ENCODE measurements at regions not wholly inside any gene's neighbourhood (a gene's known extent, or its start where the extent isn't known, plus 50 kb on each side); places are given as distances from the start of the nearest gene placed in this dataset.

DNA sequence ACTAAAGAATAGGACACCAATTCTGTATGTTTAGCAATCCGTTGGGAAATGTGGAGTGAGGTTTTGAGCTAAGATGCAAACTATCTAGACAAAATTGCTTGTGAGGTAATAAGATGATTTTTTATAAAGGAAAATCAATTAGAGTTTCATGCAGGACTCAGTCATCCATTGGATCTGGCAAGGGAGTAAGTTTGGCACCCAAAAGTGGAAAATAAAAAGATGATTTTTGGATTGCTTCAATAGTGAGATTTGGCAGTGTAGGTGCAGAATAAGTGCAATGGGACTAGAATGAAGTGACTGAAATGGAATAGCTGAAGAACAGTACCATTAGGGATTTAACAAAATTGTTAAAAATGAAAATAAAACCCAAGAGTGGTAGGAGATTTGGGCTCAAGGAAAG lies 290.5 kb upstream of the EPHA5 start:
- no peak overlapping the region for H3K9ac ChIP-seq (ENCODE audit: low read length)
- H3K4me3 ChIP-seq (ENCODE audit: low read depth, low read length) = no peak overlapping the region
- no peaks in the 10 kb centered on the region for H3K4me1 ChIP-seq (ENCODE audit: control insufficient read depth, insufficient read depth, low read length)
- no peaks in the 10 kb centered on the region for H3K27me3 ChIP-seq (ENCODE audit: control insufficient read depth, insufficient read depth, low read length)
- no peaks in the 10 kb centered on the region for H3K9me3 ChIP-seq (ENCODE audit: control insufficient read depth, insufficient read depth, low read depth, low read length)
- H3K36me3 ChIP-seq (ENCODE audit: control insufficient read depth, insufficient read depth, low read length) = no peaks in the 10 kb centered on the region
- H3K27ac ChIP-seq (ENCODE audit: low read depth, low read length) = no peak overlapping the region

GRCh38 chr4:65954416-65954815 lies 284.1 kb upstream of the EPHA5 start:
- no peak overlapping the region for H3K4me3 ChIP-seq (ENCODE audit: low read depth, low read length)
- H3K27ac ChIP-seq (ENCODE audit: low read depth, low read length) = no peak overlapping the region
- no peaks in the 10 kb centered on the region for H3K9me3 ChIP-seq (ENCODE audit: control insufficient read depth, insufficient read depth, low read depth, low read length)
- no peaks in the 10 kb centered on the region for H3K27me3 ChIP-seq (ENCODE audit: control insufficient read depth, insufficient read depth, low read length)
- no peaks in the 10 kb centered on the region for H3K36me3 ChIP-seq (ENCODE audit: control insufficient read depth, insufficient read depth, low read length)
- no peak overlapping the region for H3K9ac ChIP-seq (ENCODE audit: low read length)
- 0 out of 2 replicates have a peak, but pooled peaks cover 7% of the 10 kb centered on the region for H3K4me1 ChIP-seq (ENCODE audit: control insufficient read depth, insufficient read depth, low read length)

DNA sequence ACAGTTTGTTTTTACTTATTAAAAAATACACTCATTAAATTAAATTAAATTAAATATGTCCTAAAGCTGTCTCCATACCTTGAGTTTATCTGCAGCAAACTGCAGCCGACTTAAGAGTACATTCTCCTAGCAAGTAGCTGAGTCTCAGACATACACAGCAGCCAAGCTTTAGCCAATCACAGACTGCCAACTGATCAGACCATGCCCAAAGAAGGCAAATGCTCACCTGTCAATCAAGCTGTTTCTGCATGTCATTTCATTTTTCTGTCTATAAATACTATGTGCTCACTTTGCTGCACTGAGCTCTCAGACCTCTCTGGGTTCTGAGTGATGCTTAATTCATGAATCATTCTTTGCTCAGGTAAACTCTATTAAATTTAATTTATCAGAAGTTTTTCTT lies 280.9 kb upstream of the EPHA5 start:
- Histone ChIP-seq H3K9me3 (ENCODE audit: control insufficient read depth, insufficient read depth, low read depth, low read length) (no peaks in the 10 kb centered on the region), H3K36me3 (ENCODE audit: control insufficient read depth, insufficient read depth, low read length) (no peaks in the 10 kb centered on the region), H3K27me3 (ENCODE audit: control insufficient read depth, insufficient read depth, low read length) (no peaks in the 10 kb centered on the region), H3K27ac (ENCODE audit: low read depth, low read length) (no peak overlapping the region), H3K9ac (ENCODE audit: low read length) (no peak overlapping the region), H3K4me1 (ENCODE audit: control insufficient read depth, insufficient read depth, low read length) (0 out of 2 replicates have a peak, but pooled peaks cover 7% of the 10 kb centered on the region), H3K4me3 (ENCODE audit: low read depth, low read length) (no peak overlapping the region)

DNA sequence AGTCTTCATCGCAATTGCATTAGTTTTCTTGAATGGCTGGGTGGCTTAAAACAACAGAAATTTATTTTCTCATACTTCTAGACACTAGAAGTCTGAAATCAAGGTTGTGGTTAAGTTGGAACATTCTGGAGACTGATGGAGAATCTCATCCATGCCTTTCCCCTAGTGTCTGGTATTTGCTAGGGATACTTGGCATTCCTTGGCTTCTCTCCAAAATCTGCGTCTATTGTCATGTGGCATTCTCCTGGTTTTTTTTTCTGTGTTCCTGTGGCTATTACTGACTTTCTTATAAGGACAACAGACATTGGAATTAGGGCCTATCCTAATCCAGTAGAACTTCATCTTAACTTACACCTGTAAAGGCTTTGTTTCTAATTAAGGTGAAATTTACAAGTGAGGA lies 272.8 kb upstream of the EPHA5 start:
- H3K27me3 ChIP-seq (ENCODE audit: control insufficient read depth, insufficient read depth, low read length) = no peaks in the 10 kb centered on the region
- H3K27ac ChIP-seq (ENCODE audit: low read depth, low read length) = no peak overlapping the region

GRCh38 chr4:65924843-65925242 lies 254.6 kb upstream of the EPHA5 start:
- Histone ChIP-seq H3K9me3 (ENCODE audit: control insufficient read depth, insufficient read depth, low read depth, low read length) (no peaks in the 10 kb centered on the region), H3K36me3 (ENCODE audit: control insufficient read depth, insufficient read depth, low read length) (no peaks in the 10 kb centered on the region), H3K4me3 (ENCODE audit: low read depth, low read length) (no peak overlapping the region), H3K27ac (ENCODE audit: low read depth, low read length) (no peak overlapping the region), H3K9ac (ENCODE audit: low read length) (no peak overlapping the region), H3K4me1 (ENCODE audit: control insufficient read depth, insufficient read depth, low read length) (no peaks in the 10 kb centered on the region), H3K27me3 (ENCODE audit: control insufficient read depth, insufficient read depth, low read length) (no peaks in the 10 kb centered on the region)

More for the DNA sequence above, 272.8 kb upstream of the EPHA5 start:
- Histone ChIP-seq H3K9ac (ENCODE audit: low read length) (no peak overlapping the region), H3K9me3 (ENCODE audit: control insufficient read depth, insufficient read depth, low read depth, low read length) (no peaks in the 10 kb centered on the region), H3K4me3 (ENCODE audit: low read depth, low read length) (no peak overlapping the region), H3K36me3 (ENCODE audit: control insufficient read depth, insufficient read depth, low read length) (no peaks in the 10 kb centered on the region), H3K4me1 (ENCODE audit: control insufficient read depth, insufficient read depth, low read length) (peaks cover 10% of the 10 kb centered on the region)

- Histone ChIP-seq H3K9me3 (ENCODE audit: control insufficient read depth, insufficient read depth, low read depth, low read length) (no peaks in the 10 kb centered on the region), H3K4me1 (ENCODE audit: control insufficient read depth, insufficient read depth, low read length) (peaks cover 4% of the 10 kb centered on the region; the same call in 1 of the 2 replicates), H3K27me3 (ENCODE audit: control insufficient read depth, insufficient read depth, low read length) (no peaks in the 10 kb centered on the region), H3K4me3 (ENCODE audit: low read depth, low read length) (no peak overlapping the region), H3K27ac (ENCODE audit: low read depth, low read length) (no peak overlapping the region), H3K36me3 (ENCODE audit: control insufficient read depth, insufficient read depth, low read length) (no peaks in the 10 kb centered on the region), H3K9ac (ENCODE audit: low read length) (no peak overlapping the region)
Measured at GRCh38 chr4:65923616-65924015, 253.3 kb upstream of the EPHA5 start.

DNA sequence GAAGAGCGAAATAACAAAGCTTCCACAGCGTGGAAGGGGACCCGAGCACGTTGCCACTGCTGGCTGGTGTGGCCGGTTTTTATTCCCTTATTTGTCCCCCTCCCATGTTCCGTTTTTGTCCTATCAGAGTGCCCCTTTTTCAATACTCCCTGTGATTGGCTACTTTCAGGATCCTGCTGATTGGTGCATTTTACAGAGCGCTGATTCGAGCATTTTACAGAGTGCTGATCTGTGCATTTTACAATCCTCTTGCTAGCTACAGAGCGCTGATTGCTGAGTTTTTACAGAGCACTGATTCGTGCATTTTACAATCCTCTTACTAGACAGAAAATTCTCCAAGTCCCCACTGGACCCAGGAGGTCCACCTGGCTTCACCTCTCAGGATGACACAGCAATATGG lies 250.9 kb upstream of the EPHA5 start:
- Histone ChIP-seq H3K4me3 (ENCODE audit: low read depth, low read length) (no peak overlapping the region), H3K4me1 (ENCODE audit: control insufficient read depth, insufficient read depth, low read length) (peaks cover 8% of the 10 kb centered on the region; the same call in 1 of the 2 replicates), H3K9me3 (ENCODE audit: control insufficient read depth, insufficient read depth, low read depth, low read length) (peaks cover 6% of the 10 kb centered on the region; the same call in 1 of the 2 replicates), H3K36me3 (ENCODE audit: control insufficient read depth, insufficient read depth, low read length) (no peaks in the 10 kb centered on the region), H3K27me3 (ENCODE audit: control insufficient read depth, insufficient read depth, low read length) (no peaks in the 10 kb centered on the region), H3K27ac (ENCODE audit: low read depth, low read length) (no peak overlapping the region), H3K9ac (ENCODE audit: low read length) (no peak overlapping the region)

- Histone ChIP-seq H3K4me3 (ENCODE audit: low read depth, low read length) (no peak overlapping the region), H3K9ac (ENCODE audit: low read length) (no peak overlapping the region), H3K36me3 (ENCODE audit: control insufficient read depth, insufficient read depth, low read length) (no peaks in the 10 kb centered on the region), H3K4me1 (ENCODE audit: control insufficient read depth, insufficient read depth, low read length) (peaks cover 8% of the 10 kb centered on the region; the same call in 1 of the 2 replicates), H3K9me3 (ENCODE audit: control insufficient read depth, insufficient read depth, low read depth, low read length) (peaks cover 6% of the 10 kb centered on the region; the same call in 1 of the 2 replicates), H3K27ac (ENCODE audit: low read depth, low read length) (no peak overlapping the region), H3K27me3 (ENCODE audit: control insufficient read depth, insufficient read depth, low read length) (no peaks in the 10 kb centered on the region)
Measured at GRCh38 chr4:65918872-65919271, 248.6 kb upstream of the EPHA5 start.

- Histone ChIP-seq H3K9ac (ENCODE audit: low read length) (no peak overlapping the region), H3K36me3 (ENCODE audit: control insufficient read depth, insufficient read depth, low read length) (no peaks in the 10 kb centered on the region), H3K27me3 (ENCODE audit: control insufficient read depth, insufficient read depth, low read length) (no peaks in the 10 kb centered on the region), H3K27ac (ENCODE audit: low read depth, low read length) (no peak overlapping the region), H3K4me3 (ENCODE audit: low read depth, low read length) (no peak overlapping the region), H3K4me1 (ENCODE audit: control insufficient read depth, insufficient read depth, low read length) (peaks cover 8% of the 10 kb centered on the region; the same call in 1 of the 2 replicates), H3K9me3 (ENCODE audit: control insufficient read depth, insufficient read depth, low read depth, low read length) (peaks cover 6% of the 10 kb centered on the region; the same call in 1 of the 2 replicates)
Measured at GRCh38 chr4:65918212-65918611, 247.9 kb upstream of the EPHA5 start.

GRCh38 chr4:65917486-65917885 lies 247.2 kb upstream of the EPHA5 start:
- H3K36me3 ChIP-seq (ENCODE audit: control insufficient read depth, insufficient read depth, low read length) = no peaks in the 10 kb centered on the region
- peaks cover 6% of the 10 kb centered on the region; the same call in 1 of the 2 replicates for H3K9me3 ChIP-seq (ENCODE audit: control insufficient read depth, insufficient read depth, low read depth, low read length)
- H3K27me3 ChIP-seq (ENCODE audit: control insufficient read depth, insufficient read depth, low read length) = no peaks in the 10 kb centered on the region
- H3K9ac ChIP-seq (ENCODE audit: low read length) = no peak overlapping the region
- H3K27ac ChIP-seq (ENCODE audit: low read depth, low read length) = no peak overlapping the region
- peaks cover 8% of the 10 kb centered on the region; the same call in 1 of the 2 replicates for H3K4me1 ChIP-seq (ENCODE audit: control insufficient read depth, insufficient read depth, low read length)
- H3K4me3 ChIP-seq (ENCODE audit: low read depth, low read length) = no peak overlapping the region

DNA sequence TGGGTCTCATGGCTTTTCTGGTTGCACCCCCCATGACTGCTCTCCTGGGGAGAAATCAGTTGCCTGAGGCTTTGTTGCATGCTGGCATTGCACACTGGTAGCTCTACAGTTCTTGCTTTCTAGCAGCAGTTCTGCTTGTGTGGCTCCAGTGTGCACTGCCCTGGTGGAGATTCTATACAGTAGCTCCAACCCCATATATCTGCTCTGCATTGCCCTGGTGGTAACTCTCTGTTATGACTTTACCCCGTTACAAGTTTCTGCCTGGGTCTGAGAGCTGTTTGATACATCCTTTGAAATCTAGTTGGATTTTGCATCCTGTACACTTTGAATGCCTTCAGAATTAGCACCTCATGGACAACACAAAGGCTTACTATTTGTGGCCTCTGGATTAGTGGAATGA lies 241.4 kb upstream of the EPHA5 start:
- Histone ChIP-seq H3K9me3 (ENCODE audit: control insufficient read depth, insufficient read depth, low read depth, low read length) (no peaks in the 10 kb centered on the region), H3K27me3 (ENCODE audit: control insufficient read depth, insufficient read depth, low read length) (no peaks in the 10 kb centered on the region), H3K27ac (ENCODE audit: low read depth, low read length) (no peak overlapping the region), H3K36me3 (ENCODE audit: control insufficient read depth, insufficient read depth, low read length) (no peaks in the 10 kb centered on the region), H3K4me3 (ENCODE audit: low read depth, low read length) (no peak overlapping the region), H3K4me1 (ENCODE audit: control insufficient read depth, insufficient read depth, low read length) (no peaks in the 10 kb centered on the region), H3K9ac (ENCODE audit: low read length) (no peak overlapping the region)
